Limb (tissue), 2 donors: ENCODE measurements at regions not wholly inside any gene's neighbourhood (a gene's known extent, or its start where the extent isn't known, plus 50 kb on each side); places are given as distances from the start of the nearest gene placed in this dataset.
"Not testable (repeated sequence)": the region's sequence is repeated elsewhere in the genome, so short reads cannot be mapped to it uniquely, and the experiment has no call there.

ENCODE experiments used
- DNase-seq, 2 donors: peaks; one replicate each; pipeline ENCODE4 v3.0.0-alpha.2; 2016; ENCODE audit errors: extremely low spot score in 2 of 2

GRCh38 chr4:151559595-151559994 lies 150.6 kb downstream of the FHIP1A start:
- DNase-seq, result no peak

GRCh38 chr4:151561551-151562256 lies 152.7 kb downstream of the FHIP1A start:
- DNase-seq, result no peak

GRCh38 chr4:151563194-151563593 lies 154.2 kb downstream of the FHIP1A start:
- DNase-seq, result no peak

GRCh38 chr4:151564321-151564720 lies 155.3 kb downstream of the FHIP1A start:
- no peak for DNase-seq

GRCh38 chr4:151565583-151565982 lies 156.6 kb downstream of the FHIP1A start:
- DNase-seq, result no peak

- no peak for DNase-seq
These were observed 157.1 kb downstream of the FHIP1A start for GRCh38 chr4:151566053-151566452.

- no peak for DNase-seq
These were observed 158.1 kb downstream of the FHIP1A start for GRCh38 chr4:151567056-151567455.

GRCh38 chr4:151568966-151569365 lies 160.0 kb downstream of the FHIP1A start:
- DNase-seq, result no peak

- DNase-seq, result no peak
These were observed 160.7 kb downstream of the FHIP1A start for GRCh38 chr4:151569650-151570049.

GRCh38 chr4:151573474-151573873 lies 164.5 kb downstream of the FHIP1A start:
- DNase-seq, result no peak

- no peak for DNase-seq
These were observed 165.0 kb downstream of the FHIP1A start for GRCh38 chr4:151573945-151574344.

GRCh38 chr4:151574968-151575367 lies 166.0 kb downstream of the FHIP1A start:
- no peak for DNase-seq

- DNase-seq, result no peak
These were observed 166.7 kb downstream of the FHIP1A start for GRCh38 chr4:151575646-151576045.

GRCh38 chr4:151576627-151577026 lies 167.7 kb downstream of the FHIP1A start:
- no peak for DNase-seq

GRCh38 chr4:151581570-151581969 lies 172.6 kb downstream of the FHIP1A start:
- no peak for DNase-seq

GRCh38 chr4:151582098-151582497 lies 173.1 kb downstream of the FHIP1A start:
- no peak for DNase-seq

GRCh38 chr4:151583157-151583914 lies 174.4 kb downstream of the FHIP1A start:
- DNase-seq, result no peak

GRCh38 chr4:151584101-151584500 lies 175.1 kb downstream of the FHIP1A start:
- no peak for DNase-seq

GRCh38 chr4:151595629-151596028 lies 165.2 kb downstream of the GATB start:
- DNase-seq, result not testable (repeated sequence)

- DNase-seq, result not testable (repeated sequence)
These were observed 163.1 kb downstream of the GATB start for GRCh38 chr4:151597691-151598090.

- DNase-seq, result no peak
These were observed 160.9 kb downstream of the GATB start for GRCh38 chr4:151599863-151600262.

GRCh38 chr4:151600432-151600831 lies 160.4 kb downstream of the GATB start:
- DNase-seq, result no peak

GRCh38 chr4:151603377-151603776 lies 157.4 kb downstream of the GATB start:
- no peak for DNase-seq
